GM19438 (cell line): ENCODE measurements at regions not wholly inside any gene's neighbourhood (a gene's known extent, or its start where the extent isn't known, plus 50 kb on each side); places are given as distances from the start of the nearest gene placed in this dataset.
A peak's percentile ranks its signal among the peaks of the same experiment; 100 is the strongest.
"Not testable (repeated sequence)": the region's sequence is repeated elsewhere in the genome, so short reads cannot be mapped to it uniquely, and the experiment has no call there.

Experiments
- ATAC-seq: cut with Tn5 transposase; IDR thresholded peaks from one replicate; pipeline ENCODE4 v1.9.1; 2021; ENCODE audit warnings: low read depth; ENCODE audit not compliant: unreplicated experiment

GRCh38 chr4:16450724-16451123, 224.5 kb upstream of the TAPT1 start:
- no peak for ATAC-seq

- no peak for ATAC-seq
Observed at GRCh38 chr4:16450031-16450430, 223.8 kb upstream of the TAPT1 start.

GRCh38 chr4:16449406-16449805, 223.1 kb upstream of the TAPT1 start:
- no peak for ATAC-seq

- no peak for ATAC-seq
Observed at GRCh38 chr4:16448241-16448840, 222.1 kb upstream of the TAPT1 start.

GRCh38 chr4:16443504-16444088, 217.3 kb upstream of the TAPT1 start:
- ATAC-seq: peak; percentile 75

GRCh38 chr4:16442296-16442695, 216.0 kb upstream of the TAPT1 start:
- ATAC-seq: no peak

- ATAC-seq: no peak
Observed at GRCh38 chr4:16439768-16440167, 213.5 kb upstream of the TAPT1 start.

GRCh38 chr4:16438986-16439385, 212.7 kb upstream of the TAPT1 start:
- no peak for ATAC-seq

- no peak for ATAC-seq
Observed at GRCh38 chr4:16437836-16438235, 211.6 kb upstream of the TAPT1 start.

GRCh38 chr4:16431866-16432265, 205.6 kb upstream of the TAPT1 start:
- no peak for ATAC-seq

- no peak for ATAC-seq
Observed at GRCh38 chr4:16418814-16419213, 192.5 kb upstream of the TAPT1 start.

- no peak for ATAC-seq
Observed at GRCh38 chr4:16417198-16417597, 190.9 kb upstream of the TAPT1 start.

- ATAC-seq: no peak
Observed at GRCh38 chr4:16416601-16417000, 190.3 kb upstream of the TAPT1 start.

- no peak for ATAC-seq
Observed at GRCh38 chr4:16415751-16416150, 189.5 kb upstream of the TAPT1 start.

- ATAC-seq: no peak
Observed at GRCh38 chr4:16413814-16414555, 187.7 kb upstream of the TAPT1 start.

GRCh38 chr4:16411501-16412085, 185.3 kb upstream of the TAPT1 start:
- ATAC-seq: no peak

- ATAC-seq: not testable (repeated sequence)
Observed at GRCh38 chr4:16393216-16393615, 166.9 kb upstream of the TAPT1 start.

- ATAC-seq: no peak
Observed at GRCh38 chr4:16391196-16391595, 164.9 kb upstream of the TAPT1 start.

GRCh38 chr4:16387448-16387847, 161.2 kb upstream of the TAPT1 start:
- no peak for ATAC-seq

GRCh38 chr4:16386711-16387320, 160.5 kb upstream of the TAPT1 start:
- ATAC-seq: no peak

- ATAC-seq: no peak
Observed at GRCh38 chr4:16384576-16384975, 158.3 kb upstream of the TAPT1 start.
